Activated naive CD8-positive, alpha-beta T cell treated with anti-CD3 and anti-CD28 coated beads, Interleukin-2, amount 50 U/mL, for 24 hours (primary cell): ENCODE measurements at regions not wholly inside any gene's neighbourhood (a gene's known extent, or its start where the extent isn't known, plus 50 kb on each side); places are given as distances from the start of the nearest gene placed in this dataset.

Experiments
- ATAC-seq: fragments of 150-1000 bp; cut with Tn5 transposase; one replicate; pipeline ENCODE4 v1.10.0; 2021
- DNase-seq: peaks from one replicate; pipeline ENCODE4 v3.0.0; 2021
- H3K27ac Mint-ChIP-seq: one replicate; pipeline ENCODE4 v1.8.0; 2021; ENCODE audit warnings: mild to moderate bottlenecking, mixed read lengths
- H3K27me3 Mint-ChIP-seq: one replicate; pipeline ENCODE4 v1.8.0; 2021; ENCODE audit warnings: mixed read lengths
- H3K36me3 Mint-ChIP-seq: one replicate; pipeline ENCODE4 v1.8.0; 2021; ENCODE audit warnings: low read depth, mixed read lengths
- H3K4me1 Mint-ChIP-seq: one replicate; pipeline ENCODE4 v1.8.0; 2021; ENCODE audit warnings: mixed read lengths
- H3K4me3 Mint-ChIP-seq: one replicate; pipeline ENCODE4 v1.8.0; 2021; ENCODE audit warnings: mild to moderate bottlenecking, moderate library complexity, mixed read lengths
- H3K9me3 Mint-ChIP-seq: one replicate; pipeline ENCODE4 v1.8.0; 2021; ENCODE audit warnings: mixed read lengths

GRCh38 chr10:20963721-20964595 is 66.8 kb upstream of the NEBL start:
- Mint-ChIP-seq H3K9me3 (no peaks in the 10 kb centered on the region), H3K4me1 (no peaks in the 10 kb centered on the region), H3K27me3 (no peaks in the 10 kb centered on the region), H3K4me3 (no peak overlapping the region), H3K36me3 (no peaks in the 10 kb centered on the region), H3K27ac (no peak overlapping the region)
- DNase-seq (no peak), ATAC-seq (no peak)

DNA sequence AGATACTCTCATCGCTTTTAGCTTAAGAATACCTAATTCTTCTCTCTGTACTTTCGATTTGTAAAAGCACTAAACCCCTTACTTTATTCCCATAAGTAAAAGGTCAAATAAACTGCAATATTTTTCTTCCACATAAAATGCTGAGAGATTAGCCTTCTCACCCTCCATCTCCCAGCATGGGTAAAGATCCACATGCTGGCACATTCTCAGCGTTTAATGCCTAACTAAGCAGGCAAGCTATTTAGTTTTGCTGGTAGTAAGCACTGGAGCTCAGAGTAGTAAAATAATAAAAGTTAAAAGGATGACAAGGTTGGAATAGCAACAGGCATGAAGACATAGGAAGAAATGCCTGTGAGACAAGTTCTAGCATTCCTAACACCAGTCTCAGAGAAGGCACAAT is 65.9 kb upstream of the NEBL start:
- DNase-seq (no peak), ATAC-seq (no peak)
- no peak overlapping the region for H3K27ac Mint-ChIP-seq
- H3K4me3 Mint-ChIP-seq = no peak overlapping the region
- no peaks in the 10 kb centered on the region for H3K36me3 Mint-ChIP-seq
- H3K27me3 Mint-ChIP-seq = no peaks in the 10 kb centered on the region
- H3K9me3 Mint-ChIP-seq = no peaks in the 10 kb centered on the region
- no peaks in the 10 kb centered on the region for H3K4me1 Mint-ChIP-seq

GRCh38 chr10:20962165-20962564 is 65.1 kb upstream of the NEBL start:
- no peaks in the 10 kb centered on the region for H3K36me3 Mint-ChIP-seq
- ATAC-seq = no peak
- H3K4me1 Mint-ChIP-seq = no peaks in the 10 kb centered on the region
- no peaks in the 10 kb centered on the region for H3K27me3 Mint-ChIP-seq
- no peak overlapping the region for H3K27ac Mint-ChIP-seq
- no peaks in the 10 kb centered on the region for H3K9me3 Mint-ChIP-seq
- no peak overlapping the region for H3K4me3 Mint-ChIP-seq
- DNase-seq = no peak

DNA sequence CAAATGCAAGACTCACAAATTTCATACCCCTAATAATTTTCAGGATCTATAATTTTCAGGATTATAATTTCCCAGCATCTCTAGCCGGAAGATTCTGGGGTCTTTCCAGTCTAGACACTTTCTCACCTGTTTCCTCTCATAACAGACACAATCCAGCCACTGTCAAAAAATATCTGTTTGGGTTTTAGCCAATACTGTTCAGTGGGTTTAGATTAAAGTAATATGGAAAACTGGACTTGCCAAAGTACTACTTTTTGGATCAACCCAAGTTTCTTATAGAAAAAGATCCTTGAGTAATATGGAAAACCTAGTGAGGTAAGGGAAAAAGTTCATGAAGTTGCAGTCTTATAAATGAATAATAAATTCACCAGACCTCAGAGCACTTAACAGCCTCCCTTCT is 62.1 kb upstream of the NEBL start:
- Mint-ChIP-seq H3K36me3 (no peaks in the 10 kb centered on the region), H3K4me3 (no peak overlapping the region), H3K9me3 (no peaks in the 10 kb centered on the region), H3K4me1 (no peaks in the 10 kb centered on the region), H3K27ac (no peak overlapping the region), H3K27me3 (no peaks in the 10 kb centered on the region)
- DNase-seq = no peak
- no peak for ATAC-seq

- ATAC-seq = no peak
- H3K27me3 Mint-ChIP-seq = no peaks in the 10 kb centered on the region
- H3K27ac Mint-ChIP-seq = no peak overlapping the region
- H3K4me3 Mint-ChIP-seq = no peak overlapping the region
- H3K4me1 Mint-ChIP-seq = no peaks in the 10 kb centered on the region
- no peaks in the 10 kb centered on the region for H3K9me3 Mint-ChIP-seq
- no peaks in the 10 kb centered on the region for H3K36me3 Mint-ChIP-seq
- DNase-seq = no peak
Observed at GRCh38 chr10:20958764-20959163, 61.7 kb upstream of the NEBL start.

- ATAC-seq (no peak), DNase-seq (no peak)
- Mint-ChIP-seq H3K4me3 (no peak overlapping the region), H3K27ac (no peak overlapping the region), H3K9me3 (no peaks in the 10 kb centered on the region), H3K27me3 (no peaks in the 10 kb centered on the region), H3K36me3 (no peaks in the 10 kb centered on the region), H3K4me1 (no peaks in the 10 kb centered on the region)
Observed at GRCh38 chr10:20958225-20958624, 61.1 kb upstream of the NEBL start.

GRCh38 chr10:20957744-20958143 is 60.6 kb upstream of the NEBL start:
- Mint-ChIP-seq H3K9me3 (no peaks in the 10 kb centered on the region), H3K4me3 (no peak overlapping the region), H3K4me1 (no peaks in the 10 kb centered on the region), H3K27ac (no peak overlapping the region), H3K27me3 (no peaks in the 10 kb centered on the region), H3K36me3 (no peaks in the 10 kb centered on the region)
- no peak for DNase-seq
- no peak for ATAC-seq

DNA sequence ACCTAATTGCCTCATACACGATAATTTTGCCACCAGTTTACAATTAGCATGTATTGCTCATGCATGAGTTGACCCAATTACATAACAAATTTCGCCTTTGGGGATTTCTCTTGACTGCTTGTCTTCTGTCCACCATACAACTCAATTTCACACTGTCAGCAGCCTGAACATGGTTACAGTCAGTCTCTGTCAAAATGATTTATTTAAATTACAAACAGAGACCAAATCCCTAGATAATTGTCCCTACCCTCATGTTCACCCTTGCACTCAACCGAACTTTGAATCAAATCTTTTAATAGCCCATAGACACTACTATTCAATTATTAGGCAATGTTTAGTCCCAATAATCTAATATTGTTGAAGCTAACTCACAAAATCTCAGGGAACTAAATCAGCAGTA is 59.7 kb upstream of the NEBL start:
- DNase-seq (no peak), ATAC-seq (no peak)
- no peak overlapping the region for H3K4me3 Mint-ChIP-seq
- no peaks in the 10 kb centered on the region for H3K36me3 Mint-ChIP-seq
- H3K9me3 Mint-ChIP-seq = no peaks in the 10 kb centered on the region
- no peak overlapping the region for H3K27ac Mint-ChIP-seq
- H3K4me1 Mint-ChIP-seq = no peaks in the 10 kb centered on the region
- H3K27me3 Mint-ChIP-seq = no peaks in the 10 kb centered on the region

DNA sequence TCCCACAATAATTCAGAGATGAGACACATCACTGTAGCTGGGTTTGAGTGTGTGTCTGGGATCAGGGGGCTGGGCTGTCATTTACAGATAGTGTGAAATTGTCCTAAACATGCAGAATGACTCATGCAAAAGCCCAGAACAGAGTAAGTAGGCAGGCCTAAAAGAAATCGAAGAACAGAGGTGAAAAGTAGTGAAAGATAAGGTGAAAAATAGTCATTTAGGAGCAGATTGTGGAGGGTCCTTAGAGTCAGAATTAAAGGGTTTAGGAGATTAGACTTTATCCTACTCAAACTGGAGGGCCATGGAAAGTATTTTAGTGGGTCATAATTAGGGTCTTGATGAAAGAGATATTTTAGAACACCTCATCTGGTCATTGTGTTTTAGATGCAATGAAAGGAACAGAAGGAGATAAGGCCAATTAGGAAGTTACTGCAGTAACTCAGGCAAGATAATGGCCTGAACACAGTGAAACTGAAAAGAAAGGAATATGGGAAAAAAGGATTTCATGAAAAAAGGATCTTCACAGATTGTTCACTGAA is 58.3 kb upstream of the NEBL start:
- H3K36me3 Mint-ChIP-seq = no peaks in the 10 kb centered on the region
- ATAC-seq (no peak), DNase-seq (no peak)
- H3K9me3 Mint-ChIP-seq = no peaks in the 10 kb centered on the region
- no peaks in the 10 kb centered on the region for H3K27me3 Mint-ChIP-seq
- no peaks in the 10 kb centered on the region for H3K4me1 Mint-ChIP-seq
- H3K4me3 Mint-ChIP-seq = no peak overlapping the region
- no peak overlapping the region for H3K27ac Mint-ChIP-seq

- no peaks in the 10 kb centered on the region for H3K9me3 Mint-ChIP-seq
- no peaks in the 10 kb centered on the region for H3K27me3 Mint-ChIP-seq
- no peak overlapping the region for H3K27ac Mint-ChIP-seq
- H3K4me3 Mint-ChIP-seq = no peak overlapping the region
- DNase-seq (no peak), ATAC-seq (no peak)
- H3K36me3 Mint-ChIP-seq = no peaks in the 10 kb centered on the region
- H3K4me1 Mint-ChIP-seq = no peaks in the 10 kb centered on the region
Observed at GRCh38 chr10:20954519-20954918, 57.4 kb upstream of the NEBL start.

- DNase-seq (no peak), ATAC-seq (no peak)
- Mint-ChIP-seq H3K36me3 (no peaks in the 10 kb centered on the region), H3K27me3 (no peaks in the 10 kb centered on the region), H3K4me1 (peaks cover 2% of the 10 kb centered on the region), H3K27ac (no peak overlapping the region), H3K9me3 (no peaks in the 10 kb centered on the region), H3K4me3 (no peak overlapping the region)
Observed at GRCh38 chr10:20953120-20953519, 56.0 kb upstream of the NEBL start.

- ATAC-seq = no peak
- Mint-ChIP-seq H3K4me1 (peaks cover 2% of the 10 kb centered on the region), H3K27ac (no peak overlapping the region), H3K36me3 (no peaks in the 10 kb centered on the region), H3K27me3 (no peaks in the 10 kb centered on the region), H3K9me3 (no peaks in the 10 kb centered on the region), H3K4me3 (no peak overlapping the region)
- DNase-seq = no peak
Observed at GRCh38 chr10:20949967-20950366, 52.9 kb upstream of the NEBL start.

DNA sequence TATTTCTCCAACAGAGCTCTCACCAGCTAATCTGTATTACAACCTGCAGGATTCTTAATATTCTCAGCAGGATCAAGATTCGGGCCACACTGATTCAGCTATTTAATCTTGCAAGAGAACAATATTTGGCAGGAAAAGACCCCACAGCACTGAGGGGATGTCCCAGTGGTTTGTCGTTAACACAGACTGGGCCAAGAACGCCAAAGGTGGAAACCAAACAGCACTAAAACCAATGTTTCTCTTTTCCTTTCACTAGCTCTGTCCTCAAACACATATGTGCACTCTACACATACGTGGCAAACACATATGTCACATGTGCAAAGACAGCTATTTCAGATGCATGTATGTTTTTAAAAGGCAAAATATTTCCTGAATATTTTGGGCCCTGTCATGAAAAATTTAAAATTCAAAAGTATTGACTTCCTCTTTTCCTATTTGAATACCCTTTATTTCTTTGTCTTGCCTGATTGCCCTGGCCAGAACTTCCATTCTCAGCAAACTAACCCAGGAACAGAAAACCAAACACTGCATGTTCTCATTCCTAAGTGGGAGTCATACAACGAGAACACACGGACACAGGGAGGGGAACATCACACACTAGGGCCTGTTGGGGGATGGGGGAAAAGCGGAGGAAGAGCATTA is 51.7 kb upstream of the NEBL start:
- ATAC-seq = no peak
- Mint-ChIP-seq H3K27me3 (no peaks in the 10 kb centered on the region), H3K9me3 (no peaks in the 10 kb centered on the region), H3K4me1 (peaks cover 2% of the 10 kb centered on the region), H3K4me3 (no peak overlapping the region), H3K27ac (no peak overlapping the region), H3K36me3 (no peaks in the 10 kb centered on the region)
- DNase-seq = no peak
